Neural progenitor cell (in vitro differentiated cells): ENCODE measurements at regions not wholly inside any gene's neighbourhood (a gene's known extent, or its start where the extent isn't known, plus 50 kb on each side); places are given as distances from the start of the nearest gene placed in this dataset.

Experiments used
- CTCF ChIP-seq: fragments of 200-600 bp; sonication (generic); IDR thresholded peaks from 2 replicates; pipeline ENCODE4 v1.5.1; 2017; ENCODE audit warnings: antibody characterized with exemption, mild to moderate bottlenecking
- EZH2phosphoT487 ChIP-seq: fragments of 200-600 bp; sonication (generic); IDR thresholded peaks from 2 replicates; pipeline ENCODE4 v1.6.1; 2017; ENCODE audit warnings: antibody characterized with exemption

GRCh38 chr11:19558189-19558986, 154.2 kb upstream of the NAV2 start:
- TF ChIP-seq CTCF (no peak), EZH2phosphoT487 (no peak)
